Right cardiac atrium (tissue), 5 donors: ENCODE measurements at regions not wholly inside any gene's neighbourhood (a gene's known extent, or its start where the extent isn't known, plus 50 kb on each side); places are given as distances from the start of the nearest gene placed in this dataset.
"Not testable (repeated sequence)": the region's sequence is repeated elsewhere in the genome, so short reads cannot be mapped to it uniquely, and the experiment has no call there.

Source experiments
- ATAC-seq, 2 donors: fragments of 200-7000 bp; cut with Tn5 transposase; one replicate each; pipeline versions ENCODE4 v1.8.0 to v1.9.1; 2020; ENCODE audit warnings: moderate library complexity in 2 of 2, mild to moderate bottlenecking in 1 of 2
- DNase-seq, 3 donors: peaks; one replicate each; pipeline ENCODE4 v3.0.0-alpha.2; 2020
- H3K27ac ChIP-seq: one replicate; pipeline ENCODE4 v1.5.1; 2013; ENCODE audit warnings: mild to moderate bottlenecking, low read length, control low read depth, moderate library complexity
- H3K27me3 ChIP-seq: one replicate; pipeline ENCODE4 v1.6.1; 2013; ENCODE audit not compliant: control insufficient read depth, insufficient read depth
- H3K4me1 ChIP-seq: one replicate; pipeline ENCODE4 v1.6.1; 2013; ENCODE audit warnings: low read length; ENCODE audit not compliant: control insufficient read depth, insufficient read depth
- H3K4me3 ChIP-seq: one replicate; pipeline ENCODE4 v1.5.1; 2013; ENCODE audit warnings: low read length, control low read depth
- H3K9me3 ChIP-seq: one replicate; pipeline ENCODE4 v1.6.1; 2013; ENCODE audit warnings: low read length; ENCODE audit not compliant: control insufficient read depth
- WGBS: extraction: QIAGEN DNeasy Blood & Tissue Kit; methylation state at CpG from one replicate; pipeline ENCODE4 v1.1.7; 2013; 5-methylcytosine and 5-hydroxymethylcytosine counted together
- intact Hi-C, 4 donors: fragments of 100-400 bp; cut with DNase I; formaldehyde crosslinking; loops; one replicate each; pipeline versions ENCODE4 v1.11.0 to v1.14.0; 2022 to 2023
- donor health status: healthy with polysubstance abuse.
- donor health status: DM: no; HTN: yes; CAD: no.
- donor health status: DM: no; HTN: no; CAD: no.
- donor health status: DM: no; HTN: yes; CAD: no; lungs with severe emphysema.
- donor health status: DM: yes; HTN: yes; CAD: no.

DNA sequence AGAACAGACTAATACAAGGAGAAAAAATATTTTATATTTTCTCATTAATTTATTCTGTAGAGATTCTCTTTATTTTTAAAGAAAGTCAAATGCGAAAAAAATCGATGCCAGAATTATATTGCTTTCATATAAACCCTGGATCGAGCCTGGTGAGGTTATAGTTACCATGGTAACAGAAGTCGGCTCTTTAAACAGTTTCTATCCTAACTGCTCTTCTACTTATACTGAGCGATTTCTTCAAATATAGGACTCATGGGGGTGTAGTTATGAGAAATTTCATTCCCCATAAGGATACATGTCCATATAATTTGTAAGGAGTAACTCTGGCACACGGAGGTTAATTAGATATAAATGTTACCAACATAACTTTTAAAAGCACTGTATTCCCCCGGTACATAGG lies 973.5 kb upstream of the NCAM2 start:
- Histone ChIP-seq H3K4me1 (no peaks in the 10 kb centered on the region), H3K27ac (no peak overlapping the region), H3K9me3 (no peaks in the 10 kb centered on the region), H3K27me3 (no peaks in the 10 kb centered on the region), H3K4me3 (no peak overlapping the region)
- no peak for ATAC-seq
- intact Hi-C loops: no loop called here
- no peak for DNase-seq
- WGBS: 86% methylated on average over 7 of the region's 7 CpGs

GRCh38 chr21:20026543-20026942 lies 971.7 kb upstream of the NCAM2 start:
- ATAC-seq (no peak), DNase-seq (no peak)
- H3K27me3 ChIP-seq: no peaks in the 10 kb centered on the region
- no peaks in the 10 kb centered on the region for H3K4me1 ChIP-seq
- 96% methylated on average over 2 of the region's 2 CpGs for WGBS
- intact Hi-C loops: no loop called here
- no peak overlapping the region for H3K4me3 ChIP-seq
- H3K9me3 ChIP-seq: no peaks in the 10 kb centered on the region
- no peak overlapping the region for H3K27ac ChIP-seq

GRCh38 chr21:20030390-20030789 lies 967.8 kb upstream of the NCAM2 start:
- no peaks in the 10 kb centered on the region for H3K9me3 ChIP-seq
- peak in 2 of 3 donors; percentile 35 to 50 for DNase-seq
- H3K27ac ChIP-seq: no peak overlapping the region
- no peaks in the 10 kb centered on the region for H3K4me1 ChIP-seq
- no peak overlapping the region for H3K4me3 ChIP-seq
- intact Hi-C loops: no loop called here
- 76% methylated on average over 4 of the region's 4 CpGs for WGBS
- no peaks in the 10 kb centered on the region for H3K27me3 ChIP-seq
- ATAC-seq: peak in 1 of 2 donors; percentile 26

DNA sequence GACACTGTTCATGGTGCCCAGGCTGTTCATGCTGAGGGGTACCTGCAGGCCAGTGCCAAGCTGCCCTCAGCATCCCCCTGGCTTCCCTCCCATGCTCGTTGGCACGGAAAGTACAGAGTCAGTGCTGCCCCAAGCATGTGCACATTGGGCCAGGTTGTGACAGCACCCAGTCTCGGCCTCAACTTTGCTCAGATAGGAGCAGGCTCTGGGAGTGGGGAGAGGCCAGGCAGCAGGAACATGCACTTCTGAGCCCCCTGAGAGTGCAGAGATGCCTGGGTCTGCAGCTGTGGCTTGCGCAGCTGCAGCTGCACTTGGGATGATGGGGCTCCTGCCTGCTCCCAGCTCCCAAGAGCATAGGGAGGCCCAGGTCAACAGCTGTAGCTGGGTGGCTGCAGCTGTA lies 966.4 kb upstream of the NCAM2 start:
- 63% methylated on average over 4 of the region's 4 CpGs for WGBS
- no peak for ATAC-seq
- no peak for DNase-seq
- Histone ChIP-seq H3K4me1 (no peaks in the 10 kb centered on the region), H3K27me3 (no peaks in the 10 kb centered on the region), H3K9me3 (no peaks in the 10 kb centered on the region), H3K4me3 (no peak overlapping the region), H3K27ac (no peak overlapping the region)
- intact Hi-C loops: no loop called here

DNA sequence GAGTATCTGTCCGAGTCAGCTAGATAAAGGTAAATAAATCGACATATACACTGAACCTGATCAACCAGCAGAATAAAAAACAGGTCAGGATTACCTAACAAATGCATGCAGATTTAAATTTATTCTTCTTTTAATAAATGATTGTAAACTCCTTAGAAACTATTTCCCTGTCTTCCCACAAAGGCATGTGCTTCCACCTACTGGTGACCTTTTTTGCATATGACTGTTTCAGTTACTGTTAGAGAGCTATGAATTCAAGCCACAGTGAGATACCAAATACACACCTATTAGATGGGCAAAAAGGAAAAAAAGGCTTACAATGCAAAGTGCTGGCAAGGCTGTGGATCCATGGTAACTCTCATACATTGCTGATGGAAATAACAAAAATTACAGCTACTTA lies 957.4 kb upstream of the NCAM2 start:
- Histone ChIP-seq H3K4me3 (no peak overlapping the region), H3K9me3 (no peaks in the 10 kb centered on the region), H3K4me1 (no peaks in the 10 kb centered on the region), H3K27ac (no peak overlapping the region), H3K27me3 (no peaks in the 10 kb centered on the region)
- DNase-seq (no peak), ATAC-seq (no peak)
- intact Hi-C loops: no loop called here
- 87% methylated on average over 2 of the region's 2 CpGs for WGBS

GRCh38 chr21:20045197-20045596 lies 953.0 kb upstream of the NCAM2 start:
- Histone ChIP-seq H3K9me3 (no peaks in the 10 kb centered on the region), H3K27me3 (no peaks in the 10 kb centered on the region), H3K27ac (no peak overlapping the region), H3K4me1 (no peaks in the 10 kb centered on the region), H3K4me3 (no peak overlapping the region)
- WGBS: 80% methylated on average over 5 of the region's 5 CpGs
- intact Hi-C loops: no loop called here
- no peak for DNase-seq
- no peak for ATAC-seq

DNA sequence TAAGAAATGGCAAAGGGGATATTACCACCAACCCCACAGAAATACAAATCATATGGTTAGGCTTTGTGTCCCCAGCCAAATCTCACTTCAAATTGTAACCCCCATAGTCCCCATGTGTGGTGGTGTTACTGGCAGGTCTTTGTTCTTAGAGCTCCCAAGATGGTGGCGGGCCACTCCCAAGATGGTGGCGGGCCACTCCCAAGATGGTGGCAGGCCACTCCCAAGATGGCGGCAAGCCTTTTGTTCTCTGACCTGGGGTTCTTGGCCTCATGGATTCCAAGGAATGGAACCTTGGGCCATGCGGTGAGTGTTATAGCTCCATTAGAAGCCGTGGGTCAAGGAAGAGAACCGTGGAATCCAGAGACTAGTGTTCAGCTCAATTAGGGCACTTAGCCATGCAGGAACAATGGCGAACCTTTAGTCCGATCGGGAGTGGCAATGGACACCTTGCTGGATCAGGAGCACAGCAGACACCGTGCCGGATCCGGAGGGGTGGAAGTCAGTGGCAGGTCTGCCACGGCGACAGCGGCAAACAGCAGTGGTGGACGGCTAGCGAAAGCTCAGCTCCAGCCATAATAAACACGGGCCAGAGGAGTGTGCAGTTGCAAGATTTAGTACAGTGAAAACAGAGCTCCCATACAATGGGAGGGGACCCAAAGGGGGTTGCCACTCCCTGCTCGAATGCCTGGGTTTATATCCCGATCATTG lies 949.9 kb upstream of the NCAM2 start:
- H3K27me3 ChIP-seq, H3K9me3 ChIP-seq, H3K4me1 ChIP-seq, ATAC-seq, H3K27ac ChIP-seq, DNase-seq, H3K4me3 ChIP-seq, intact Hi-C loops: not testable (repeated sequence)
- WGBS: 87% methylated on average over 20 of the region's 20 CpGs

- intact Hi-C loops: no loop called here
- H3K4me1 ChIP-seq: no peaks in the 10 kb centered on the region
- no peak overlapping the region for H3K27ac ChIP-seq
- no peak overlapping the region for H3K4me3 ChIP-seq
- no peaks in the 10 kb centered on the region for H3K9me3 ChIP-seq
- DNase-seq (no peak), ATAC-seq (no peak)
- H3K27me3 ChIP-seq: no peaks in the 10 kb centered on the region
Observed at GRCh38 chr21:20083336-20083735, 914.9 kb upstream of the NCAM2 start.

- DNase-seq (no peak), ATAC-seq (no peak)
Observed at GRCh38 chr21:20083925-20084324, 914.3 kb upstream of the NCAM2 start.

DNA sequence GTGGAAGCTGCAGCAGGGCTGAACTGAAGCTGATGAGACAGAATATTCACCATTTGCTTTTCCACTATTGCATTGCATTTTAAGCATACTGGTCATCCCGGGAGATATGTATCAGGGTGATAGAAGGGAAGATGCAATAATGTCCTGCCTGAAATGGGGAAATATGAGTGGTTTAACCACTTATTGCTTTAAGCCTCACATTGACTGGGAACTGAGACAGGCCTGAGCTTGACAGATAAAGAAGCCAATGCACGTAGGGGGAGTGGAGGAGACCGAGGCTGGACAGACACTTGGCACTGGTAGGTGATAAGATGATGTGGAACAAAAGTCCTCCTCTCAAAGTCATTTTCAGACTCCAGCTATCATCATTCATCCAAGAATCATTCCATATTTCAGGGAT lies 911.7 kb upstream of the NCAM2 start:
- intact Hi-C loops: no loop called here
- no peaks in the 10 kb centered on the region for H3K27me3 ChIP-seq
- H3K27ac ChIP-seq: no peak overlapping the region
- no peaks in the 10 kb centered on the region for H3K4me1 ChIP-seq
- H3K9me3 ChIP-seq: no peaks in the 10 kb centered on the region
- no peak overlapping the region for H3K4me3 ChIP-seq
- ATAC-seq (no peak), DNase-seq (no peak)
- 48% methylated on average over 3 of the region's 3 CpGs for WGBS

More at GRCh38 chr21:20083925-20084324, 914.3 kb upstream of the NCAM2 start:
- Histone ChIP-seq H3K4me1 (no peaks in the 10 kb centered on the region), H3K9me3 (no peaks in the 10 kb centered on the region), H3K27ac (no peak overlapping the region), H3K4me3 (no peak overlapping the region), H3K27me3 (no peaks in the 10 kb centered on the region)
- intact Hi-C loops: no loop called here

DNA sequence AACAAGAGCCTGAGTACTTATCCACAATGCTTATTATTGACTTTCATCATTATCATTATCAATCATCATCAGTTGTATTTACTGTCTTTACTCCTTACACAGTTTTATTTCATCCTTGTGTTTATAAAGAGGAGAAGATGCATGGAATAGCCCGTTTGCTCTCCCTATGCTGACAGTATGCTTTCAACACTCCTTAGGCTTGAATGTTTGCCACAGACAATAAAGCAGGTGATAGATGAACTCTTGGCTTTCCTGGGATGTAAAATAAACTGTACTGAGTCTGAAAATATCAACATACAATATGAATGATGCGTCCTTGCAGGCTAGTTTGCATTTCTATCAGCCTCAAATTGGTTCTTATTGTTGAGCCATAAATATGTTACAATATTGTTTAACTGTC lies 891.8 kb upstream of the NCAM2 start:
- no peak overlapping the region for H3K4me3 ChIP-seq
- no peaks in the 10 kb centered on the region for H3K27me3 ChIP-seq
- WGBS: 34% methylated on average over 2 of the region's 2 CpGs
- DNase-seq (no peak), ATAC-seq (no peak)
- intact Hi-C loops: no loop called here
- H3K4me1 ChIP-seq: no peaks in the 10 kb centered on the region
- no peak overlapping the region for H3K27ac ChIP-seq
- H3K9me3 ChIP-seq: no peaks in the 10 kb centered on the region

DNA sequence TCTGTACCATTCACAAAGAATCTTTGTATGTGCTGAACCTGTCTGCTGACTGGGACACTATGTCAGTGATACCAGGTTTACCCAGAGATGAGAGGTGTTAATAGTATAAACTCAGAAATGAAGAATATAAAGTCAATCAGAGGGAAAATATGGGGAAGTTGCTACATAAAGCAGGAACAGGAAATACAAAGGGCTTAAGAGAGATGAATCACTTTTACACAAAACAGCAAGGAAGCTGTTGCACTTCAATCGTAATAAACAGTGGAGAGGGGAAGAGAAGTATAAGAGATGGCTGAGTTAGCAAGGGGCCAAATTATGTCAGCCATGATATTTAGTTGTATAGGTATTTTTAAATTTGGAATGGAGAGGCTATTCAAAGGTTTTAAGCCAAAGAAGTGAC lies 890.2 kb upstream of the NCAM2 start:
- ATAC-seq (no peak), DNase-seq (no peak)
- WGBS: 53% methylated on average over 1 of the region's 1 CpG
- Histone ChIP-seq H3K4me3 (no peak overlapping the region), H3K27me3 (no peaks in the 10 kb centered on the region), H3K4me1 (no peaks in the 10 kb centered on the region), H3K9me3 (no peaks in the 10 kb centered on the region), H3K27ac (no peak overlapping the region)
- intact Hi-C loops: no loop called here
